ENCODE measurements at regions not wholly inside any gene's neighbourhood (a gene's known extent, or its start where the extent isn't known, plus 50 kb on each side); places are given as distances from the start of the nearest gene placed in this dataset.
"Not testable (repeated sequence)": the region's sequence is repeated elsewhere in the genome, so short reads cannot be mapped to it uniquely, and the experiment has no call there.

- no peaks in the 10 kb centered on the region for H3K27me3 ChIP-seq
- no peaks in the 10 kb centered on the region for H3K36me3 ChIP-seq
- no peak overlapping the region for H3K27ac ChIP-seq
- intact Hi-C loops (cut with DNase I), result no loop called here
- H3K9me3 ChIP-seq, result no peaks in the 10 kb centered on the region
- no peak overlapping the region for H3K9ac ChIP-seq (ENCODE audit: low read depth in 2 of 2, low read length in 2 of 2)
- H3K4me1 ChIP-seq, result no peaks in the 10 kb centered on the region
- TF ChIP-seq, protein P1, sequence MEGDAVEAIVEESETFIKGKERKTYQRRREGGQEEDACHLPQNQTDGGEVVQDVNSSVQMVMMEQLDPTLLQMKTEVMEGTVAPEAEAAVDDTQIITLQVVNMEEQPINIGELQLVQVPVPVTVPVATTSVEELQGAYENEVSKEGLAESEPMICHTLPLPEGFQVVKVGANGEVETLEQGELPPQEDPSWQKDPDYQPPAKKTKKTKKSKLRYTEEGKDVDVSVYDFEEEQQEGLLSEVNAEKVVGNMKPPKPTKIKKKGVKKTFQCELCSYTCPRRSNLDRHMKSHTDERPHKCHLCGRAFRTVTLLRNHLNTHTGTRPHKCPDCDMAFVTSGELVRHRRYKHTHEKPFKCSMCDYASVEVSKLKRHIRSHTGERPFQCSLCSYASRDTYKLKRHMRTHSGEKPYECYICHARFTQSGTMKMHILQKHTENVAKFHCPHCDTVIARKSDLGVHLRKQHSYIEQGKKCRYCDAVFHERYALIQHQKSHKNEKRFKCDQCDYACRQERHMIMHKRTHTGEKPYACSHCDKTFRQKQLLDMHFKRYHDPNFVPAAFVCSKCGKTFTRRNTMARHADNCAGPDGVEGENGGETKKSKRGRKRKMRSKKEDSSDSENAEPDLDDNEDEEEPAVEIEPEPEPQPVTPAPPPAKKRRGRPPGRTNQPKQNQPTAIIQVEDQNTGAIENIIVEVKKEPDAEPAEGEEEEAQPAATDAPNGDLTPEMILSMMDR (IDR thresholded peaks at IDR 0.05), result no peak
- no peak for DNase-seq
- H3K4me3 ChIP-seq, result no peak overlapping the region
These were observed 167.6 kb upstream of the CTAGE1 start for GRCh38 chr18:22585333-22585732.

DNA sequence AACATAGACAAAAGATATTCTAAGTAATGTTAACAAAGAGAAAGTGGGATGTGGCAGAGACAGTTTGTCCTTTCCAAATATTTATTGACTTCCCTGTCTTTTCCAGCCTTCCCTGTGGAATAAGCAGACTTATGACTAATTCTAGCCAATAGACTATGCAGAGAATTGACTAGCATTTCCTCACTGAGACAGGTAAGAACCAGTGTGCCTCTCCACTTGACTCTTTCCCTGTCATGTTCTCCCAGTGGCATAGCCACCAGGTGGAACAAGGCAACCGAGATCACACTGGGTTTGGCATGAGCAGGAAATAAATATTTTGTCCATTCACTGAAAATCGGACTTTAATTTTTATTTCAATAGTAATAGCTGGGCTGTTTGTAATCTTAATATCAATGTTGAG is 168.1 kb upstream of the CTAGE1 start:
- Histone ChIP-seq H3K27ac (no peak overlapping the region), H3K9ac (ENCODE audit: low read depth in 2 of 2, low read length in 2 of 2) (no peak overlapping the region), H3K9me3 (no peaks in the 10 kb centered on the region), H3K4me1 (no peaks in the 10 kb centered on the region), H3K27me3 (no peaks in the 10 kb centered on the region), H3K4me3 (no peak overlapping the region), H3K36me3 (no peaks in the 10 kb centered on the region)
- intact Hi-C loops (cut with DNase I), result no loop called here
- no peak for DNase-seq
- TF ChIP-seq, protein P1 (IDR thresholded peaks at IDR 0.05), result no peak

DNA sequence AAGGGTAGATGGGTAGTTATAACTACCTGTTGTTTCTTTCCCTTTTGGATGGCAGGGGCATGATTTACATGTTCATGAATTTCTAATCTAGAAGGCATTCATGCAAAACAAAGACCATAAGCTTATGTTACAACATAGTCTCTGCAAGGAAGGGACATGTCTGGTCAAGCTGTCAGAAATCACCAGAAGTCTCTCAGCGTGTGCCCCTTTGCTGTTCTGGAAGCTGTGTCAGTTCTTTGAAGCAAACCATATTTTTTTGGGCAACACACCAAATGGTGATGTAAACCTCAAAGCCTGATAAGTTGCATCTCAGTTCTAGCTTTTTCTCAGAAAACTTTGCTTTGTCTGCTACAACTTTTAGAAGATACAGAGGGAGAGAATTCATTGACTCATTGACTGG is 173.5 kb upstream of the CTAGE1 start:
- Histone ChIP-seq H3K4me3 (no peak overlapping the region), H3K36me3 (no peaks in the 10 kb centered on the region), H3K9ac (ENCODE audit: low read depth in 2 of 2, low read length in 2 of 2) (no peak overlapping the region), H3K9me3 (no peaks in the 10 kb centered on the region), H3K27ac (no peak overlapping the region), H3K27me3 (no peaks in the 10 kb centered on the region), H3K4me1 (no peaks in the 10 kb centered on the region)
- no peak for DNase-seq
- intact Hi-C loops (cut with DNase I), result no loop called here
- TF ChIP-seq, protein P1 (IDR thresholded peaks at IDR 0.05), result no peak

- Histone ChIP-seq H3K9me3 (no peaks in the 10 kb centered on the region), H3K4me3 (no peak overlapping the region), H3K27ac (no peak overlapping the region), H3K36me3 (no peaks in the 10 kb centered on the region), H3K4me1 (no peaks in the 10 kb centered on the region), H3K9ac (ENCODE audit: low read depth in 2 of 2, low read length in 2 of 2) (no peak overlapping the region), H3K27me3 (no peaks in the 10 kb centered on the region)
- intact Hi-C loops (cut with DNase I), result no loop called here
- no peak for DNase-seq
- TF ChIP-seq, protein P1 (IDR thresholded peaks at IDR 0.05), result no peak
These were observed 176.5 kb upstream of the CTAGE1 start for GRCh38 chr18:22594155-22594690.

DNA sequence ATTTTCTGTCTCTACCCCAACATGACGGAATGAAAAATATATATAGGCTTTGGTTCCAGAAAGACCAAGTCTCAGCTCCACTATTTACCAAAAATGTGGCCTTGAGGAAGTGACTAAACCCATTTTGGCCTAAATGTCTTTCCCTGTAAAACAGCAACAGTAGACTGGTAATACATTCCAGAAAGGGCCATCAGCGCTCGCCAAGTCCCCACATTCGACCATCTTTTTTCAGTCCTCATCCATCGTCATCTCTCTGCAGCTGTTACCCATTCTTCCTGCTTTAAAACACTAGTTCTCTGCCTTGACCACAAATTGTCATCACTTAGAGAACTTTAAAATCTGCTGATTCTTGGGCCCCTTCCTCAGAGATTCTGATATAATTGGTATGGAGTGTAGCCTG is 183.8 kb upstream of the CTAGE1 start:
- Histone ChIP-seq H3K9ac (ENCODE audit: low read depth in 2 of 2, low read length in 2 of 2) (no peak overlapping the region), H3K4me1 (no peaks in the 10 kb centered on the region), H3K4me3 (no peak overlapping the region), H3K9me3 (no peaks in the 10 kb centered on the region), H3K36me3 (no peaks in the 10 kb centered on the region), H3K27me3 (no peaks in the 10 kb centered on the region), H3K27ac (no peak overlapping the region)
- TF ChIP-seq, protein P1 (IDR thresholded peaks at IDR 0.05), result no peak
- intact Hi-C loops (cut with DNase I), result no loop called here
- no peak for DNase-seq

DNA sequence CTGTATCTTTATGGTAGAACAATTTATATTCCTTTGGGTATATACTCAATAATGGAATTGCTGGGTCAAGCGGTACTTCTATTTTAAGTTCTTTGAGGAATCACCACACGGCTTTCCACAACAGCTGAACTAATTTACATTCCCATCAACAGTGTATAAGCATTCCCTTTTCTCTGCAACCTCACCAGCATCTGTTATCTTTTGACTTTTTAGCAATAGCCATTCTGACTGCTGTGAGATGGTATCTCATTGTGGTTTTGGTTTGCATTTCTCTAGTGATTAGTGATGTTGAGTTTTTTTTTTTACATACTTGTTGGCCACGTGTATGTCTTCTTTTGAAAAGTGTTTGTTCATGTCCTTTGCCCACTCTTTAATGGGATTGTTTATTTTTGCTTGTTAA is 184.7 kb upstream of the CTAGE1 start:
- H3K36me3 ChIP-seq; H3K4me1 ChIP-seq; DNase-seq; H3K4me3 ChIP-seq; H3K27ac ChIP-seq; H3K9me3 ChIP-seq; H3K9ac ChIP-seq (ENCODE audit: low read depth in 2 of 2, low read length in 2 of 2); intact Hi-C loops (cut with DNase I); H3K27me3 ChIP-seq: not testable (repeated sequence)

Measured in colonic mucosa (tissue), 4 donors.